ENCODE measurements at regions not wholly inside any gene's neighbourhood (a gene's known extent, or its start where the extent isn't known, plus 50 kb on each side); places are given as distances from the start of the nearest gene placed in this dataset.

DNA sequence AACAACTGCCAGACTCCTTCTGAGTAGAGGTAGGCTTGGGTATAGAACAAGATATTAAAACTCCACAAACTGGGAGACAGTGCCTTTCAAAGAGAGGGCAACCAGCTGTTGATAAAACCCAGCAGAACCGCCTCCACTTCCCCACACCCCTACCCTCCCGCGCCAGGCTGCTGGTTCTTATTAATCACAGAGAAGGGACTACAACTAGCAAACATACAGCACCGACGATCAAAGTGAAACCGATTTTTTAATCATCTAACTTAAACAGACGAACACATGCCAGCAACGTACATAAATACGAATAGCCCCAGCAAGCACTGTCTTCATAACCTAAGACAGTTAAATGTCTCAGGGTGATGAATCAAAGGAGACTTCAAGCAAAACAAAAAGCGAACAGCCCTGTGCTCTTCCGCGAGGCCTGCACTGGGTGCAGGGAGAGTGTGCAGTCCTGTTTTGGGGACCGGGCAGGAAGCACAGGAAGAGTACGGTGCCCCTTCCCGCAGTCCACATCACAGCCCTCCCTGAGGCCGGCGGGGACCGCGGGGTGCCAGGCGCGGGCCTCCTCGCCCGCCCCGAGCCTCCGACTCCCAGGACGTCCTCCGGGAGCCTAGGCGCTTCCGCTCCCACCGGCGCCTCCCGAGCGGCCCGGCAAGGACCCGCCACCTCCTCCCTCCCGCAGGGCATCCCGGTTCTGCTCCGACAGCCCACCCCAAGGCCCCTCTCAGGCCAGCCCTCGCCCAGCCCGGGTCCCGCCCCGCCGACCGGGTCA is 75.1 kb upstream of the VGLL4 start:
- TF ChIP-seq, protein P1, sequence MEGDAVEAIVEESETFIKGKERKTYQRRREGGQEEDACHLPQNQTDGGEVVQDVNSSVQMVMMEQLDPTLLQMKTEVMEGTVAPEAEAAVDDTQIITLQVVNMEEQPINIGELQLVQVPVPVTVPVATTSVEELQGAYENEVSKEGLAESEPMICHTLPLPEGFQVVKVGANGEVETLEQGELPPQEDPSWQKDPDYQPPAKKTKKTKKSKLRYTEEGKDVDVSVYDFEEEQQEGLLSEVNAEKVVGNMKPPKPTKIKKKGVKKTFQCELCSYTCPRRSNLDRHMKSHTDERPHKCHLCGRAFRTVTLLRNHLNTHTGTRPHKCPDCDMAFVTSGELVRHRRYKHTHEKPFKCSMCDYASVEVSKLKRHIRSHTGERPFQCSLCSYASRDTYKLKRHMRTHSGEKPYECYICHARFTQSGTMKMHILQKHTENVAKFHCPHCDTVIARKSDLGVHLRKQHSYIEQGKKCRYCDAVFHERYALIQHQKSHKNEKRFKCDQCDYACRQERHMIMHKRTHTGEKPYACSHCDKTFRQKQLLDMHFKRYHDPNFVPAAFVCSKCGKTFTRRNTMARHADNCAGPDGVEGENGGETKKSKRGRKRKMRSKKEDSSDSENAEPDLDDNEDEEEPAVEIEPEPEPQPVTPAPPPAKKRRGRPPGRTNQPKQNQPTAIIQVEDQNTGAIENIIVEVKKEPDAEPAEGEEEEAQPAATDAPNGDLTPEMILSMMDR (IDR thresholded peaks at IDR 0.05): no peak
- TF ChIP-seq POLR2A (IDR thresholded peaks at IDR 0.05): peak in 1 of 2 donors; percentile 6
